ENCODE measurements at regions not wholly inside any gene's neighbourhood (a gene's known extent, or its start where the extent isn't known, plus 50 kb on each side); places are given as distances from the start of the nearest gene placed in this dataset.

GRCh38 chr3:27578032-27578431 is 93.8 kb upstream of the SLC4A7 start:
- H3K27me3 ChIP-seq (ENCODE audit: control insufficient read depth, low read length) = no peaks in the 10 kb centered on the region
- H3K36me3 ChIP-seq (ENCODE audit: control insufficient read depth, low read length) = no peaks in the 10 kb centered on the region
- H3K9me2 ChIP-seq (replicated peaks; ENCODE audit: control insufficient read depth, low read length) = no peaks in the 10 kb centered on the region
- H3K9me3 ChIP-seq (ENCODE audit: control insufficient read depth, insufficient read depth, low read length) = no peaks in the 10 kb centered on the region
- no peaks in the 10 kb centered on the region for H3K4me1 ChIP-seq (ENCODE audit: control insufficient read depth, low read length)
- H3K79me2 ChIP-seq (ENCODE audit: control insufficient read depth, low read length) = no peaks in the 10 kb centered on the region
- H4K20me1 ChIP-seq (ENCODE audit: control insufficient read depth, insufficient read depth, low read depth, low read length) = no peaks in the 10 kb centered on the region
- H3K4me2 ChIP-seq (ENCODE audit: low read length) = no peak overlapping the region
- H3F3A ChIP-seq (ENCODE audit: control insufficient read depth, insufficient read depth) = no peaks in the 10 kb centered on the region
- no peak overlapping the region for H3K4me3 ChIP-seq (ENCODE audit: low read length)
- H3K27ac ChIP-seq (ENCODE audit: low read depth, low read length) = no peak overlapping the region
- TF ChIP-seq, protein P1, sequence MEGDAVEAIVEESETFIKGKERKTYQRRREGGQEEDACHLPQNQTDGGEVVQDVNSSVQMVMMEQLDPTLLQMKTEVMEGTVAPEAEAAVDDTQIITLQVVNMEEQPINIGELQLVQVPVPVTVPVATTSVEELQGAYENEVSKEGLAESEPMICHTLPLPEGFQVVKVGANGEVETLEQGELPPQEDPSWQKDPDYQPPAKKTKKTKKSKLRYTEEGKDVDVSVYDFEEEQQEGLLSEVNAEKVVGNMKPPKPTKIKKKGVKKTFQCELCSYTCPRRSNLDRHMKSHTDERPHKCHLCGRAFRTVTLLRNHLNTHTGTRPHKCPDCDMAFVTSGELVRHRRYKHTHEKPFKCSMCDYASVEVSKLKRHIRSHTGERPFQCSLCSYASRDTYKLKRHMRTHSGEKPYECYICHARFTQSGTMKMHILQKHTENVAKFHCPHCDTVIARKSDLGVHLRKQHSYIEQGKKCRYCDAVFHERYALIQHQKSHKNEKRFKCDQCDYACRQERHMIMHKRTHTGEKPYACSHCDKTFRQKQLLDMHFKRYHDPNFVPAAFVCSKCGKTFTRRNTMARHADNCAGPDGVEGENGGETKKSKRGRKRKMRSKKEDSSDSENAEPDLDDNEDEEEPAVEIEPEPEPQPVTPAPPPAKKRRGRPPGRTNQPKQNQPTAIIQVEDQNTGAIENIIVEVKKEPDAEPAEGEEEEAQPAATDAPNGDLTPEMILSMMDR (IDR thresholded peaks at IDR 0.05; ENCODE audit: low read depth, low read length, poor library complexity, severe bottlenecking) = no peak
- no peak for TF ChIP-seq EZH2phosphoT487 (IDR thresholded peaks at IDR 0.05; ENCODE audit: borderline replicate concordance, low read length)

GRCh38 chr3:27577504-27577903 is 93.3 kb upstream of the SLC4A7 start:
- Histone ChIP-seq H3K79me2 (ENCODE audit: control insufficient read depth, low read length) (no peaks in the 10 kb centered on the region), H3K9me3 (ENCODE audit: control insufficient read depth, insufficient read depth, low read length) (no peaks in the 10 kb centered on the region), H3K4me1 (ENCODE audit: control insufficient read depth, low read length) (no peaks in the 10 kb centered on the region), H3K4me3 (ENCODE audit: low read length) (no peak overlapping the region), H3K27me3 (ENCODE audit: control insufficient read depth, low read length) (no peaks in the 10 kb centered on the region), H4K20me1 (ENCODE audit: control insufficient read depth, insufficient read depth, low read depth, low read length) (no peaks in the 10 kb centered on the region), H3K27ac (ENCODE audit: low read depth, low read length) (no peak overlapping the region), H3K9me2 (replicated peaks; ENCODE audit: control insufficient read depth, low read length) (no peaks in the 10 kb centered on the region), H3F3A (ENCODE audit: control insufficient read depth, insufficient read depth) (no peaks in the 10 kb centered on the region), H3K36me3 (ENCODE audit: control insufficient read depth, low read length) (no peaks in the 10 kb centered on the region), H3K4me2 (ENCODE audit: low read length) (no peak overlapping the region)
- TF ChIP-seq EZH2phosphoT487 (IDR thresholded peaks at IDR 0.05; ENCODE audit: borderline replicate concordance, low read length) = no peak
- TF ChIP-seq, protein P1 (IDR thresholded peaks at IDR 0.05; ENCODE audit: low read depth, low read length, poor library complexity, severe bottlenecking) = no peak

DNA sequence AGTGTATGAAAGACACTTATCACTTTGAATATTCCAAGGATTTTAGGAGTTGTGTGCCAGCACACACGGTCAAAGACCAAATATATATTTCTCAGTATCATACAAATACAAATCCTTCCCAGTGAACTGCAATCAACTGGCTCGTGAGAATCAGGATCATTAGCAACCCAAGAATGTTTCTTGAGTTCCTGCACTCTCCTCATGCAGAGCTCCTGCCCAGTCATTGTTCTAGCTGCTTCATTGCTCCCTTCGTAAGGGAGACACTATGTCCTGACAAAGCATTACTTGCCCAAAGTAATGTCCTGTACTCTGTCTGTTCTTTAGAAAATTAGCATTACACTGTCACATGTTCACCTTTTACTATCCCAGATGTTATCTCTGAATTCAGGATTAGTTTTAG is 92.0 kb upstream of the SLC4A7 start:
- Histone ChIP-seq H3K79me2 (ENCODE audit: control insufficient read depth, low read length) (no peaks in the 10 kb centered on the region), H3K4me1 (ENCODE audit: control insufficient read depth, low read length) (no peaks in the 10 kb centered on the region), H3K9me2 (replicated peaks; ENCODE audit: control insufficient read depth, low read length) (no peaks in the 10 kb centered on the region), H4K20me1 (ENCODE audit: control insufficient read depth, insufficient read depth, low read depth, low read length) (no peaks in the 10 kb centered on the region), H3K4me3 (ENCODE audit: low read length) (no peak overlapping the region), H3K27ac (ENCODE audit: low read depth, low read length) (no peak overlapping the region), H3F3A (ENCODE audit: control insufficient read depth, insufficient read depth) (no peaks in the 10 kb centered on the region), H3K27me3 (ENCODE audit: control insufficient read depth, low read length) (no peaks in the 10 kb centered on the region), H3K4me2 (ENCODE audit: low read length) (no peak overlapping the region), H3K36me3 (ENCODE audit: control insufficient read depth, low read length) (no peaks in the 10 kb centered on the region), H3K9me3 (ENCODE audit: control insufficient read depth, insufficient read depth, low read length) (no peaks in the 10 kb centered on the region)
- TF ChIP-seq EZH2phosphoT487 (IDR thresholded peaks at IDR 0.05; ENCODE audit: borderline replicate concordance, low read length) = no peak
- TF ChIP-seq, protein P1 (IDR thresholded peaks at IDR 0.05; ENCODE audit: low read depth, low read length, poor library complexity, severe bottlenecking) = no peak

GRCh38 chr3:27575499-27575898 is 91.3 kb upstream of the SLC4A7 start:
- H3K79me2 ChIP-seq (ENCODE audit: control insufficient read depth, low read length) = no peaks in the 10 kb centered on the region
- H3K9me2 ChIP-seq (replicated peaks; ENCODE audit: control insufficient read depth, low read length) = no peaks in the 10 kb centered on the region
- no peak overlapping the region for H3K4me2 ChIP-seq (ENCODE audit: low read length)
- TF ChIP-seq, protein P1 (IDR thresholded peaks at IDR 0.05; ENCODE audit: low read depth, low read length, poor library complexity, severe bottlenecking) = no peak
- TF ChIP-seq EZH2phosphoT487 (IDR thresholded peaks at IDR 0.05; ENCODE audit: borderline replicate concordance, low read length) = no peak
- no peaks in the 10 kb centered on the region for H3K36me3 ChIP-seq (ENCODE audit: control insufficient read depth, low read length)
- H4K20me1 ChIP-seq (ENCODE audit: control insufficient read depth, insufficient read depth, low read depth, low read length) = no peaks in the 10 kb centered on the region
- H3K4me3 ChIP-seq (ENCODE audit: low read length) = no peak overlapping the region
- H3F3A ChIP-seq (ENCODE audit: control insufficient read depth, insufficient read depth) = no peaks in the 10 kb centered on the region
- no peaks in the 10 kb centered on the region for H3K27me3 ChIP-seq (ENCODE audit: control insufficient read depth, low read length)
- H3K27ac ChIP-seq (ENCODE audit: low read depth, low read length) = no peak overlapping the region
- no peaks in the 10 kb centered on the region for H3K9me3 ChIP-seq (ENCODE audit: control insufficient read depth, insufficient read depth, low read length)
- no peaks in the 10 kb centered on the region for H3K4me1 ChIP-seq (ENCODE audit: control insufficient read depth, low read length)
